GM18867 (cell line): ENCODE measurements at regions not wholly inside any gene's neighbourhood (a gene's known extent, or its start where the extent isn't known, plus 50 kb on each side); places are given as distances from the start of the nearest gene placed in this dataset.
A peak's percentile ranks its signal among the peaks of the same experiment; 100 is the strongest.
"Not testable (repeated sequence)": the region's sequence is repeated elsewhere in the genome, so short reads cannot be mapped to it uniquely, and the experiment has no call there.

ENCODE experiments used
- ATAC-seq: cut with Tn5 transposase; IDR thresholded peaks from one replicate; pipeline ENCODE4 v1.9.1; 2021; ENCODE audit warnings: mild to moderate bottlenecking, moderate library complexity; ENCODE audit not compliant: unreplicated experiment

DNA sequence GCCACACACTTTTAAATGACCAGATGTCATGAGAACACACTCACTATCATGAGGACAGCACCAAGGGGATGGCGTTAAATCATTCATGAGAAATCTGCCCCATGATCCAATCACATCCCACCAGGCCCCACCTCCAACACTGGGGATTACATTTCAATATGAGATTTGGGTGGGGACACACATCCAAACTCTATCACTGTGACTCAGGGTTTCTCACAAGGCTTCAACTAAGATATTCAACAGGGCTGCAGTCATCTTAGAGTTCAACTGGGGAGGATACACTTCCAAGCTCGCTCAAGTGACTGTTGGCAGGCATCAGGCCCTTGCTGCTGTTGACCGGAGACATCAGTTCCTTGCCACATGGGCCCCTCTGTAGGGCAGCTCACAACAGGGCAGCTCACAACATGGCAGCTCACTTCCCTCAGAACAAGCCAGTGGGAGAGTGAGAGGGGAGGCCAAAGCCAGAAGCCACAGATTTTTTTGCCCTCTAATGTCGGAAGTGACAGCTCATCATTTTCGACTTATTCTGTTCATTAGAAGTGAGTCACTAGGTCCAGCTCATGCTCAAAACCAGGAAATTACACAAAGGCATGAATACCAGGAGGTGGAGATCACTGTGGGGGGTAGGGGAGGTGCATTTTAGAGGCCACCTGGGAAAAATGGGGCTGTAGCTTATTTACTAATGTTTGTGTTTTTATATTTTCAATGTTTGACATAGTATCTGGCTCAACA is 50.8 kb upstream of the PTHLH start:
- ATAC-seq, result no peak

DNA sequence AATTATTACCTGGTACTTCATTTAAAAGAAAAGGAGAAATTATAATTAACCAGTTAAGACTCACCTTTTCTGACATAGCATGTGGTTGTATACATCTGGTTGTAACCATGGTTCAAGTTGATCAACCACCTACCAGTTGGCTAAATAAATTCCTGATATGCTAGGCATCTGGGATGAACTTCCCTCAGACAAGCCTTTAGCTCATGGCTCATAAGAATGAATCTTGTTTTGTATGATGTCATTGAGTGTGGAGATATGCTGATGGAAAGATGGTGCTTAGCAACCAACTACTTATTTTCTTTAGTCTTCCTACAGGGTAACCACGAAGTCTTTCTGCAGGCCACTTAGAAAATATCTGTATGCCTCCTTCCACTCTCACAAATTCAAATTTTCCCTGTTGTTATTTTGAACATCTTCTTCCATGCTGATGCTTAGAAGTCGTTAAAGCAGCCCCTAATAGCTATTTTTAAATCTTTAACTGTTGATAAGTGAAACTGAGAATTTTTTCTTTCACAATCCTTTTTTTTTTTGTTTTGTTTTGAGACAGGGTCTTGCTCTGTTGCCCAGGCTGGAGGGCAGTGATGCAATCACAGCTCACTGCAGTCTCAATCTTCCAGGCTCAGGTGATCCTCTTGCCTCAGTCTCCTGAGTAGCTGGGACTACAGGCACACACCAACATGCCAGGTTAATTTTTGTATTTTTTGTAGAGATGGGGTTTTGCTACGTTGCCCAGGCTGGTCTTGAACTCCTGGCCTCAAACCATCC is 51.9 kb upstream of the PTHLH start:
- ATAC-seq, result no peak

DNA sequence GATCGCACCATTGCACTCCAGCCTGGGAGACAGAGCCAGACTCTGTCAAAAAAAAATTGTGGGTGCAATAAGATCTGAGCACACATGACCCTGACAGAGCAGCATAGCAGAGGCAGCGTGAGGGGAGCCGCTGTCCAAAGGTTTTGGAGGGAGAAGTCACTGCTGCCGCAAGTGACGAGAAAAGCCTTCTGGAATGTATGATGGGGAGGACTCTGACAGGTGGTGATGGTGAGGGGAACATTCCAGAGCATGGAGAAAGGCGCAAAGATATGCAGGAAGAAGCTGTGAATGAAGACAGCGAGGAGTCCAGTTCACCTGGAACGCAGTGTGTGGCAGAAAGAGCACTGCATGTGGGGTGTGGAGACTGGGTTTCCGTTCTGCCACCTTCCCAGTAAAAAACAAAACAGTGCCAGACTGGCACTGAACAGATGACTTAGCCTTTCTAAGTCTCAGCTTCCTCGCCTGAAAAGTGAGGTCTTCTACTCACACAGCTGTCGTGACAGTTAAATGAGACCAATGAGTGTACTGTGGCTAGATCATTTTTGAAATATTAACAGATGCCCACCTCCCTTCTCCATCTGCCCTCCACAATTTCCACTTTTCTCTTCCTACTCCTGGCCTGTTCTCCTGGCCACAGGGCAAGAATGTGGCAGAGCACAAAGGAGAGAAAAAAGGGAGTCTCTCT is 53.4 kb upstream of the PTHLH start:
- no peak for ATAC-seq

DNA sequence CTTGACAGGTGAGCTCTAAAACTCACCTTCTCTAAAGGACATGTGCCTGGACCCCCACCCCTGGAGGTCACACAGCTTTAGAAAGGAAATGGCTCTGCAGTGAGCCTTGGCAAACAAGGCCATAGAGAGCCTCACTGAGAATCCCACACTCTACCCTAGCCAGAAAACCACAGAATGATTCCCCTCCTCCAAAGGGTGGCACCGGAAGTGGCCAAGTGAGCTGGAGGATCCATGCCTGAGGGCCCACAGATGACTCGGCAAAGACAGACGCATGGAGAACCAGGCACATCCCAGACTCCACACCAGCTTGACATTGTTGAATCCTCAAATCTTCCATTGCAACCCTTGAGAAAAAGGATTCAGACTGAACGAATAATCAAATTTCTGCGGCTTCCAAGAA is 54.2 kb upstream of the PTHLH start:
- ATAC-seq, result no peak

DNA sequence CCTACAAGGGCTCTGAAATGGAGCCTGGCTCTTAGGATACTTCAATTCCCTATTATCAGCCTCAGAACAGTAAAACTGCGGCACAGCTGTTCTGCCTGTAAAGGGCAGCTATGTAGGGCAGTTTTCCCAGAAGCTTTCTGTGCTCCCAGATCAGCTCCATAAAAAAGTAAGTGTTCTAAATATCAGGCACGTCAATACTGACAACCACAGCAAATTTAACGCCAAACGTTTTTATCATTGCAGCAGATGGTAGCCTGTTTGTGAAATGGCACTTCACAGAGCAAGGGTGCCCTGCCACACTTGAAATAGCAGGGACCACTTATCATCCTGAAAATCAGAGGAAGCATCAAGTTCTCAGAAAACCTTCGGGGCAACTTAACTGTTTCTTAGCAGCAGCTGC is 54.8 kb upstream of the PTHLH start:
- ATAC-seq, result no peak

DNA sequence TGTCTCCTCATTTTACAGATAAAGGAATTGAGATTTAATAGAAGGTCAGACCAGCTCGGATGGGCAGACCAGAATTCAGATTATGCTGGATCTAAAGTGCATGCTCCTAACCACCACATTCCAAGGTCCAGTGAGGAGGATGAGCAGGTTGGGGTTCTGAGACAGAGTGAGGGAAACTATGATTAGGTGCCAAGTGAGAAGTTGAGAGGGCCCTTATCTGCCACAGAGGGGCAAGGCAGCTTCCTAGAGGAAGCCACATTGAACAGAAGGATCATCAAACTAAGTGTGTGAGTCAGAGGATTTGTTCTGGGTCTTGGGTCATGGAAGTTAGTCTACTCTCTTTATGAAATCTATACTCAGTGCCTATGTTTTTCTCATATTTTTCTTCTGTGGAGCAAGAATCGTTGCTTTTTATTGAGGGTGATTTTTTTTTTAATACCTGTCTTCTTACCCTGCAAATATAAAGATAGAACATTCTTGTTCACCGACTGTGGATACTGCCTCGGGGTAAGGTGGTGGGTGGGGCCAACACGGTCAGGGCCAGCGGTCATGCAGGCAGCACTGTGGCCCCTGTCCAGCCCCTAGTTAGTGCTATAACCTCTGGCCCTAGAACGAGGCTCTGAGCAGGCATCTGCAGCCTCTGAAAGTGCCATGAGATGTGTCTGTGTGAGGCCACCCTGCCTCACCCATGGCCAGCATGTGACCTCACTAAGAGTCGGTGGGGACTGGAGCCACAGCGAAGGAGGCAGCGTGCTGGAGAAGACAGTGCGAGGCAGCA is 55.6 kb upstream of the PTHLH start:
- no peak for ATAC-seq

DNA sequence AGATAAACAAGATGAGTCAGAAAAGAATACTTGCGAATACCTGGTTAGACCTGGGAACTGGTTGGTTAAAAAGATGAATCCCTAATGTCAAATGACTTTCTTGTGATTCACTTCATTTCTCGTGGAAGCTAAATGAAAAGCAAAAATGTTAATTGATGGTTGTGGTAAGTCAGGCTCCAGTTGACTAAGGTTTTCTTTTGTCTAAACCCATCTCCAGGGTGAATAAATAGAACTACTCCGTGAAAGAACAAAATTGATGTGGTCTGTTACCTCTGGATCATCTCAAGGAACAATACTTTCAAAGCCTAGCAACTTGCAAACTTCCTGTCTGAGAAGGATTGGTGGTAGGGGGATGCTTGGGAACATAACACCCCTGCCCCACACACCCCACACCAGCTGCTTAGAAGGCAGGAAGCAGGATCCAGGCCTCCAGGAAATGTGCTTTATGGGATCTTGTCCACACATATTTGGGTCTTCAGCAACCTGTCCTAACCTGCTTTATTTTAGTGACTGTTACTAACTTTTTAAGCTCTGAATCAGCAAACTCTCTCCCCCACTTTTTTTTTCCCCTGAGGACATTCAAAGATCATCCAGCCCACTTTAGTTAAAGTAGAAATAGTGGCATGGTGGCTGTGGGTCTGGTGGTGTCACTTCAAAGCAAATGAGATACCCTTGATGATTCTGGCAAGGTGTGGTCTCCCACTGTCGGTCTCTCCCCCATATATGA is 60.4 kb upstream of the PTHLH start:
- ATAC-seq, result no peak

DNA sequence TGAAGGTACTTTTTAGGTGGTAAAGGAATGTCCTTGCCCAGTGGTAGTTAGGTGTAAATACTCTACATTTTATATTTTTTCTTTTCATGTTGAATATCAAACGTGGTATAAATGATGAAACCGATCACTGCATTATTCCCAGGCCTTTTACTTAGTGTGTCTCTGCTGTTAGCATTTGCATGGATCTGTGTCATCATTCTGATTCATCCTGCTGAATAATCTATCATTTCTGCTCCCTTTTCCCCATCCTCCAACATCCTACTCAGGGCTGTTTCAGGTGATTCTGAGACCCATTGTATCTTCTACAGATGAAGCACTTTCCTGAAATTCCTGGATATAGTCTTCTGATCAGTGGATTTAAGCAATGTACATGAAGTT is 61.0 kb upstream of the PTHLH start:
- no peak for ATAC-seq

DNA sequence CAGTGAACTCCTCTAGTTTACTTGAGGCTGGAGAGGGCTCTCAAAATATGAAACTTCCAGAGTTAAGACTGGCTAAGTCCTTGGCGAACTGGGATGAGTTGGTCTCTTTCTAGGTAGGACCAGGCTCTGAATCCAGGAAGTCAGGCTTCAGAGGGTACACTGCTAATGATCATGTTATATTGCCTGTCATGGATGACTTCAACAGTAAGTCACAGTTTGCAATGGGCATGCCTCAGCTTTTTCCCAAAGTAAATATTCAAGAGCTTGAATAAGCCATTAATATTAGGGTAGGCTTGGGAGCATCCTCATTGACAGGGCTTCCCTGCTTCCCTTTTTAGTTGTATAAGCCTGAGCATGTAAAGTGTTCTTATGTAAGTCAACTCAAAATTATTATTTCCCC is 61.7 kb upstream of the PTHLH start:
- no peak for ATAC-seq

DNA sequence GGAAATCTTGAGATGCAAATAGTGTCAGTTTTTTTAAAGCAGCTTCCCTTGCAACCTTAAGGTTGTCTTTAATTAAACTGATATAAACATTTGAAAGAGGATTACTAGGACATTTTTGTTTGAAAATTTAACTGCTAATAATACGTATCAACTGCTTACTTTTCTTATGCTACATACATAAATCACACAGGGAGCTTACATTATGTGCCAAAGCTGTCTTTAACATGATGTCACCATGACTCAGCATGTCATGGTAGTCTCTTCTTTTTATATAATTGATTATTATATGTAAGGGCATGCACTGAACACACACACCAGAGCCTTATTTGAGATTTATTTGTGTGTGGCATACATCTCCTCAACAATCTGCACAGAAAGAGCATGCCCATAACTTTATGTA is 63.0 kb upstream of the PTHLH start:
- ATAC-seq, result no peak

DNA sequence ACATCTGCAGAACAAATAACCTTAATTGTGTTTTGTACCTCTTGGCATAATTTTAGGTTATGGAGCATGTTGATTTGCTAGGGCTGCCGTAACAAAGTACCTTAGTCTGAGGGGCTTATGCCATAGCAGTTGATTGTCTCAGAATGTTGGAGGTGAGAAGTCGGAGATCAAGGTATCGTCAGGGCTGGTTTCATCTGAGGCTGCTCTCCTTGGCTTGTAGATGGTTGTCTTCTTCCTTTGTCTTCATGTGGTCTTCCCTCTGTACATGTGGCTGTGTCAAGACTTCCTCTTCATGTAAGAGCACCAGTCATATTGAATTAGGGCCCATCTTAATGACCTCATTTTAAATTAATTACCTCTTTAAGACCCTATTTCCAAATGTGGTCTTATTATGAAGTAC is 64.4 kb upstream of the PTHLH start:
- ATAC-seq, result no peak

DNA sequence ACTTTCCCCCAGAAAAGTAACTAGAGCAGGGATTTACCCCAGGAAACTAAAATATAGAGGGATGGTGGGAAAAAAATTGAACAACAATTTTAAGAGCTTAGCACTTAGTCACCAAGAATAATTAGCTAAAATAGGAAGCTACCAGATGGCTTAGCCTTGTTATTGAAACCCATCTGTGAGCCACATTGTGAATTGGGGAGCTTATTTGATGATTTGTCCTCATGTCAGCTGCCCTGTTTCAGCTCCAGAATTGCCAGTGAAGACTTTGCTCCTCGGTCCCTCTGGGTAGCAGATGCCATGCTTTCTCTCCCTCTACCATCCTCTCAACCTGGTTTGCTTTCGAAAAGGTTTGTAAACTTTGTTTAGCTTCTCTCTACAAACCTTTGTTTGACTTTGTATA is 67.7 kb upstream of the PTHLH start:
- ATAC-seq, result no peak

DNA sequence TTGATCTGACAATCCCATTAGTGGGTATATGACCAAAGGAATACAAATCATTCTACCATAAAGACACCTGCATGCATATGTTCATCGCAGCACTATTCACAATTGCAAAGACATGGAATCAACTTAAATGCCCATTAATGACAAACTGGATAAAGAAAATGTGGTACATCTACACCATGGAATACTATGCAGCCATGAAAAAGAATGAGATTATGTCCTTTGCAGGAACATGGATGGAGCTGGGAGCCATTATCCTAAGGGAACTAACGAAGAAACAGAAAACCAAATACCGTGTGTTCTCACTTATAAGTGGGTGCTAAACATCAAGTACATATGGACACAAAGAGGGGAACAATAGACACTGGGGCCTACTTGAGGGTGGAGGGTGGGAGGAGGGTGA is 74.1 kb upstream of the PTHLH start:
- not testable (repeated sequence) for ATAC-seq

DNA sequence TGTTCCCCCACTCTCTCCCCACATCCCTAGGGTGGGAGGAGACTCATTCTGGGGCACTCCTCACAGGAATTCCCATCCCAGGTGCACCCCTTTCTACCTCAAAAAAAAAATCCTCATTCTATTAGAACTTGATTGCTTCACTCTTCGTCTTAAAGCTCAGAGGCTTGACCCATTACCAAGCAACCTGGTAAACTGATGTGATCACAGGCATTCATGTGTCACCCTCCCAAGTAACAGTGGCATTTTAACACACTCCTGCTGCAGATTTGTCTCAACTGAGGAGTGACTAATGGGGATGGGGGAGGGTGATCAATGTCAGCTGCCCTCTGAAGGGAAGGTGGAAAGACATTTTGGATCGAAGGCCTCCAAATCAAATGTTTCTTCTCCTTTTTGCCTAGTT is 78.1 kb upstream of the PTHLH start:
- no peak for ATAC-seq

DNA sequence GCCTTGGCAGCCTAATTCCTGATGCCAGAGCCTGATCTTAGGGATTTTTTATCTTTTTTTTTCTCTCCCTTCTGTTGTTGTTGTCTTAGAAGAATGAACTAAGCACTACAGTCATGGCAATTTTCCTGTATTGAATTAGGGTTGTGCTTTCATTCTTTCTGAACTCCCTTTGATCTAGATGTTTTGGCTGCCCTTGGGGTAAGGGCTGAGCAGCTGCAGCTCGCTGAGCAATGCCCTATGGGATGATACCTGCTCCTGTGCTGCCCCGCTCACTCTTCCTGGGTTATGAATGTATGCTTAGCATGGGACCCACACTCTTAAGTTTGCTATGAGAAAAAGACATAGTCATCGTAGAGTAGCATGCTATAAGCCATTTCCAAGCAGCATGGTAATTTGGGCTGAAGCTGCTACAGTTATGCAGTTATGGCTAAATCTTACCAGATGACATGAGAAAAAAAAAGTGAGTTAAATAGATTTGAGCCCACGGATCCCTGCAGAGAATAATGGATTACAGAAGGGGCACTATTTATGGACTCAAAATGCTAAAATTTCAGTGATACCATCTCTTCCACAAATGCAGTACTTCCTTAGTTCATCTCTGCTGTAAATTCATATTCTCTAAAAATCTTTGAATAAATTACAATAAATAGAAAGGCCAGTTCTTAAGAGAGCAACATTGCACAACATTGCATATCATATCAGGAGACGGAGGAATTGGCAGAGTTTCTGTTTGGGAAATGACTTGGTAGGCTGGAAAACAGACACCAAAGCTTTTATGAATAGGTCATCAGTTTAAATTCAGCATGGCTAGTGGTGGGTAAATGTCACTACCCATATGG is 79.2 kb upstream of the PTHLH start:
- ATAC-seq, result no peak

DNA sequence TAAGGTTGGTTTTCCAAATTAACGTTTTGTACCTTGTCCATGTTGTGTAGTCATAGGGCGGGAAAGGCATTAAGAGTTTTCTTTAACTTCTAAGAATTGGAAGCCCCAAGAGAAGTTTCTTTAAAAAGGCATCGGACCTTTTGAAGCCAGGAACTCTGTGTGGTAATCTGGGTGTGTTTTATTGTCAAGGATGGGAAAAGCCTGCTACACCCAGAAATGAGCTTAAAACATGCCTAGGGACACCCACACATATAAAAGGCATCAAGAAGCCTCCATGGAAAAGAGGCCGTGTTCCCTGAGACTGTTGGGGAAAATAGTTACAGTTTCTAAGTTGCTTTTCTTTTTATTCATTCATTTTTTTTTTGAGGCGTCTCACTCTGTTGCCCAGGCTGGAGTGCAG is 81.0 kb upstream of the PTHLH start:
- no peak for ATAC-seq

DNA sequence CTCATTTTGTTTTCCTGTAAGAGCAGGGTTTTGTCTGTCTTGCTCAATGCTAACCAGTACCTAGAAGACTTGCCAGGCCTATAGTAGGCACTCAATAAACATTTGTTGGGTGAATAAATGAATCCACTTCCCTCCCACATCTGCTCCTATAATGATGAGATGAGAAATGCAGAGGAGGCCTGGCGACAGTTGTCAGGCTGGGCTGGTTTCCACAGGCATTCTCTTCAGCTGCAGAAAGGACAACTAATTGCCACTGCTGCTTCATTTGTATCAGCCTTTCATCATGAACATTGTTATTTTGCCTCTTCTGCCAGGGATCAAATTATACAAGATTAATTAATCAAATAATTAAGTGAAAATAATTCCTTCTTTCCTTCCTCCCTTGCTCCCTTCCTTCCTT is 82.0 kb upstream of the PTHLH start:
- ATAC-seq, result no peak

DNA sequence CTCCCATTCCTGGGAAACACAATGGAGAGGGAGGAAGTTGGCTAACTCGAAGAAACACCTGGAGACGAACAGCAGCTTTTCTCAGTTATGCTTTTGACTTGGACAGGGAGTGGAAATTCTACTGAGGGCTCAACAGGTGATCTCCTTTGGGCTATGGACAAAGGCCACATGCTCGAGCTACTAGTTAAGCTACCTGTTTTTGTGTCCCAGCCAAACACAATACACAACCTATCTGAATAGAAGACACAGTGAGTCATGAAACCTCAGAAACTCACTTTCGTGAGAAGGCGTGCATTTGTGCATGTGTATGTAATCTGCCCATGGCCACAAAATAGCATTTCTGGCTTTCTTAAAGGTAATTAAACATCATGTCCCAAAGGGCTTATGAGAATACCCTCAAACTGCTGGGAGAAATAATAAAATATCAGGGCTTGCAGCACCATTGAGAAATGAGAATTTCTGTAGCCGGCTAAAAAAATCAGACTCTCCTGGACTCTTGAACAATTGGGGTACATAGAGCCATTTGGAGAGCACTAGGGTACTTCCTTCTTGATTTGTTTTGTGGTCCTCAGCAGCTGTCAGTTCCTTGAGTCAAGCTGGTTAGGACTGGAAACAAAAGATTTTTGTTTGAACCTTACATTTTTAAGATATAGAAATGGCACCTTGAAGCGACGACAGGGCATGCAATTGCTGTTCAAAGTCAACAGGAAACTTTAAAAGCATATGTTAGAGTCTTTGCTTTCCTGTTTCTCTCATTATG is 85.5 kb upstream of the PTHLH start:
- peak; percentile 57 for ATAC-seq

DNA sequence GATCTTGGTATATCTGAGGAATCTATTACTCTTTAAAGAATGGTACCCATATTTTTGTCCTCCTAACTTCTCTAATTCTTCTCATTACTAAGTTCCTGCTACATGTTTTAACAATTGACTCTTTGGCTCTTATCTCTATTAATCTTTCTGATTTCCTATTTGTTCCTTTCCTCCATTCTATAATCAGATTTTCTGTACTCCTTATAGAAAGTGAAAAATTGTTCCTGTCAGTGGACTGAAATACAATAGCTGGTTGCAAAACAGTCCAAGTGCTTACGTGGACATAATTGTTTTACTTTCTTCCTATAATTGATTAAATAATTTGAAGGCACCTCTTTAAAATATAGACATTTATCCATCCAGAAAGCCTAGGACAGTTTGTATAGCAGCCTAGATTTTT is 86.7 kb upstream of the PTHLH start:
- ATAC-seq, result no peak
